ENCODE measurements at regions not wholly inside any gene's neighbourhood (a gene's known extent, or its start where the extent isn't known, plus 50 kb on each side); places are given as distances from the start of the nearest gene placed in this dataset.

- DNase-seq: no peak
These were observed 304.0 kb downstream of the NR2F1-AS1 start for GRCh38 chr5:93277051-93277450.

- no peak for DNase-seq
These were observed 305.6 kb downstream of the NR2F1-AS1 start for GRCh38 chr5:93275376-93275775.

- DNase-seq: no peak
These were observed 306.7 kb downstream of the NR2F1-AS1 start for GRCh38 chr5:93274291-93274690.

GRCh38 chr5:93273176-93273575, 307.8 kb downstream of the NR2F1-AS1 start:
- no peak for DNase-seq

- DNase-seq: no peak
These were observed 308.9 kb downstream of the NR2F1-AS1 start for GRCh38 chr5:93272108-93272507.

- no peak for DNase-seq
These were observed 313.3 kb downstream of the NR2F1-AS1 start for GRCh38 chr5:93267736-93268135.

GRCh38 chr5:93267276-93267675, 313.7 kb downstream of the NR2F1-AS1 start:
- DNase-seq: no peak

GRCh38 chr5:93257616-93258015, 323.4 kb downstream of the NR2F1-AS1 start:
- no peak for DNase-seq

- DNase-seq: no peak
These were observed 325.2 kb downstream of the NR2F1-AS1 start for GRCh38 chr5:93255796-93256195.

GRCh38 chr5:93252165-93252564, 328.9 kb downstream of the NR2F1-AS1 start:
- peak in 1 of 56 donors; percentile 0 for DNase-seq

- DNase-seq: no peak
These were observed 329.7 kb downstream of the NR2F1-AS1 start for GRCh38 chr5:93251347-93251746.

- no peak for DNase-seq
These were observed 330.6 kb downstream of the NR2F1-AS1 start for GRCh38 chr5:93250424-93250823.

GRCh38 chr5:93249651-93250289, 331.2 kb downstream of the NR2F1-AS1 start:
- peak in 3 of 56 donors; percentile 0 to 6 (median 2) for DNase-seq

GRCh38 chr5:93247105-93247504, 333.9 kb downstream of the NR2F1-AS1 start:
- no peak for DNase-seq

GRCh38 chr5:93246090-93246855, 334.7 kb downstream of the NR2F1-AS1 start:
- DNase-seq: peak in 9 of 56 donors; percentile 4 to 43 (median 12)

- no peak for DNase-seq
These were observed 335.8 kb downstream of the NR2F1-AS1 start for GRCh38 chr5:93245226-93245625.

GRCh38 chr5:93243481-93243880, 337.5 kb downstream of the NR2F1-AS1 start:
- DNase-seq: no peak

GRCh38 chr5:93240228-93240834, 340.7 kb downstream of the NR2F1-AS1 start:
- no peak for DNase-seq

GRCh38 chr5:93236807-93237421, 344.1 kb downstream of the NR2F1-AS1 start:
- no peak for DNase-seq

- no peak for DNase-seq
These were observed 345.3 kb downstream of the NR2F1-AS1 start for GRCh38 chr5:93235761-93236160.

GRCh38 chr5:93226202-93226735, 354.8 kb downstream of the NR2F1-AS1 start:
- no peak for DNase-seq

GRCh38 chr5:93225748-93226147, 355.3 kb downstream of the NR2F1-AS1 start:
- peak in 14 of 56 donors; percentile 1 to 49 (median 14) for DNase-seq

Measured in nucleus accumbens (tissue), 56 donors.